NB4 (cell line): ENCODE measurements at regions not wholly inside any gene's neighbourhood (a gene's known extent, or its start where the extent isn't known, plus 50 kb on each side); places are given as distances from the start of the nearest gene placed in this dataset.

Experiments
- POLR2A ChIP-seq: IDR thresholded peaks from 2 replicates; pipeline ENCODE4 v1.6.1; 2011; ENCODE audit warnings: mild to moderate bottlenecking; ENCODE audit not compliant: insufficient read length; ENCODE audit errors: extremely low read depth
- TF ChIP-seq, protein P1 (sequence below): IDR thresholded peaks from one replicate; pipeline ENCODE4 v1.5.1; 2012; ENCODE audit warnings: low read depth, low read length
- TF ChIP-seq, protein P2 (sequence below): IDR thresholded peaks from 2 replicates; pipeline ENCODE4 v1.6.1; 2011; ENCODE audit warnings: low read depth, low read length

DNA sequence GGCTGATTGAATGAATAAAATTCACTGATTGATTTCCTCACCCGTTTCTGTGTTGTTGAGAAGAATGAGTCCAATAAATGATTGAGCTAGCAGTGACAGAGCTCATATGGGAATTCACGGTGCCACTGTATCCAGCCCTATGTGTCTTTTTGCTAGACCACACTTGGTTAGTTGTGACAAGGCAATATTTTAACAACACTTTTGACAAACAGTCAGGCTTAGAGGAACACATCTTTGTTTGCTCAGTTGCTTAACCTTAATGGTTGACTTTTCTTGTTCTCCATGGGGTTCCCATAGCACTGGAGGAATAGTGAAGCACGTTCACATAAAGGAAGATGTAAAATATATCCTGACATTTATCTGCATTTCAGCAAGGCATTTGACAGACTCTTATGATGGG lies 273.9 kb upstream of the DEPDC1 start:
- TF ChIP-seq, protein P1, sequence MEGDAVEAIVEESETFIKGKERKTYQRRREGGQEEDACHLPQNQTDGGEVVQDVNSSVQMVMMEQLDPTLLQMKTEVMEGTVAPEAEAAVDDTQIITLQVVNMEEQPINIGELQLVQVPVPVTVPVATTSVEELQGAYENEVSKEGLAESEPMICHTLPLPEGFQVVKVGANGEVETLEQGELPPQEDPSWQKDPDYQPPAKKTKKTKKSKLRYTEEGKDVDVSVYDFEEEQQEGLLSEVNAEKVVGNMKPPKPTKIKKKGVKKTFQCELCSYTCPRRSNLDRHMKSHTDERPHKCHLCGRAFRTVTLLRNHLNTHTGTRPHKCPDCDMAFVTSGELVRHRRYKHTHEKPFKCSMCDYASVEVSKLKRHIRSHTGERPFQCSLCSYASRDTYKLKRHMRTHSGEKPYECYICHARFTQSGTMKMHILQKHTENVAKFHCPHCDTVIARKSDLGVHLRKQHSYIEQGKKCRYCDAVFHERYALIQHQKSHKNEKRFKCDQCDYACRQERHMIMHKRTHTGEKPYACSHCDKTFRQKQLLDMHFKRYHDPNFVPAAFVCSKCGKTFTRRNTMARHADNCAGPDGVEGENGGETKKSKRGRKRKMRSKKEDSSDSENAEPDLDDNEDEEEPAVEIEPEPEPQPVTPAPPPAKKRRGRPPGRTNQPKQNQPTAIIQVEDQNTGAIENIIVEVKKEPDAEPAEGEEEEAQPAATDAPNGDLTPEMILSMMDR, result no peak
- TF ChIP-seq, protein P2, sequence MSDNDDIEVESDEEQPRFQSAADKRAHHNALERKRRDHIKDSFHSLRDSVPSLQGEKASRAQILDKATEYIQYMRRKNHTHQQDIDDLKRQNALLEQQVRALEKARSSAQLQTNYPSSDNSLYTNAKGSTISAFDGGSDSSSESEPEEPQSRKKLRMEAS, result no peak
- no peak for TF ChIP-seq POLR2A
